SK-N-SH (cell line): ENCODE measurements at regions not wholly inside any gene's neighbourhood (a gene's known extent, or its start where the extent isn't known, plus 50 kb on each side); places are given as distances from the start of the nearest gene placed in this dataset.

Source experiments
- CTCF ChIA-PET: fragments of 300-600, 350-600 bp; formaldehyde crosslinking; extraction: SDS; loops from one replicate; lab custom pipeline; 2021; lab: Yijun Ruan, JAX
- POLR2A ChIA-PET: fragments of 350-600 bp; sonication (Branson Sonifier 250); formaldehyde crosslinking; extraction: SDS; loops from one replicate; lab custom pipeline; 2020; ENCODE audit warnings: antibody characterized with exemption, inconsistent platforms; lab: Yijun Ruan, JAX
- DNase-seq: peaks from one replicate; pipeline ENCODE4 v3.0.0; 2012
- H2AFZ ChIP-seq: fragments of 200-600 bp; sonication (generic); 2 replicates; pipeline ENCODE4 v1.8.1; 2016; ENCODE audit warnings: antibody characterized with exemption, mild to moderate bottlenecking, low read depth
- H3F3A ChIP-seq: fragments of 200-600 bp; sonication (generic); replicated peaks from 2 replicates; pipeline ENCODE3; 2016; ENCODE audit warnings: antibody characterized with exemption, mild to moderate bottlenecking; ENCODE audit not compliant: insufficient read depth
- H3K27ac ChIP-seq, 2 experiments: fragments of 200-500 bp in 1 of 2; fragments of 200-600 bp in 1 of 2; sonication (Bioruptor generic) in 1 of 2; sonication (generic), shearing (Covaris generic) in 1 of 2; 2 replicates each; pipeline versions ENCODE4 v1.5.1 to v1.6.1; 2014 to 2016; ENCODE audit warnings: low read depth in 2 of 2, inconsistent platforms in 1 of 2, low read length in 1 of 2, mild to moderate bottlenecking in 1 of 2, mixed read lengths in 1 of 2
- H3K27me3 ChIP-seq: fragments of 200-600 bp; sonication (generic), shearing (Covaris generic); 2 replicates; pipeline ENCODE4 v1.6.1; 2016; ENCODE audit warnings: mixed run types; ENCODE audit not compliant: insufficient read depth
- H3K36me3 ChIP-seq, 2 experiments: fragments of 200-500 bp in 1 of 2; fragments of 200-600 bp in 1 of 2; sonication (Bioruptor generic) in 1 of 2; sonication (generic) in 1 of 2; replicated peaks in 1 of 2; 2 replicates each; pipeline versions ENCODE3 to v1.5.1; 2014 to 2016; ENCODE audit warnings: low read length in 1 of 2, mild to moderate bottlenecking in 1 of 2; ENCODE audit not compliant: insufficient read depth in 2 of 2, control insufficient read depth in 1 of 2
- H3K4me1 ChIP-seq, 2 experiments: fragments of 200-500 bp in 1 of 2; fragments of 200-600 bp in 1 of 2; sonication (Bioruptor generic) in 1 of 2; sonication (generic), shearing (Covaris generic) in 1 of 2; 2 replicates each; pipeline versions ENCODE4 v1.5.1 to v1.6.1; 2014 to 2016; ENCODE audit warnings: low read depth in 1 of 2, low read length in 1 of 2, mixed run types in 1 of 2; ENCODE audit not compliant: insufficient read depth in 2 of 2, control insufficient read depth in 1 of 2
- H3K4me2 ChIP-seq: fragments of 200-600 bp; sonication (generic), shearing (Covaris generic); 2 replicates; pipeline ENCODE4 v1.6.1; 2017; ENCODE audit warnings: mixed run types
- H3K4me3 ChIP-seq, 2 experiments: fragments of 200-500 bp in 1 of 2; fragments of 200-600 bp in 1 of 2; sonication (Bioruptor generic) in 1 of 2; sonication (generic), shearing (Covaris generic) in 1 of 2; 2 replicates each; pipeline versions ENCODE4 v1.5.1 to v1.8.1; 2014 to 2016; ENCODE audit warnings: low read depth in 2 of 2, inconsistent platforms in 1 of 2, low read length in 1 of 2, mild to moderate bottlenecking in 1 of 2, mixed read lengths in 1 of 2, moderate library complexity in 1 of 2
- H3K79me2 ChIP-seq: fragments of 200-600 bp; sonication (generic); 2 replicates; pipeline ENCODE4 v1.8.1; 2017; ENCODE audit warnings: mild to moderate bottlenecking; ENCODE audit not compliant: insufficient read depth
- H3K9ac ChIP-seq: fragments of 200-600 bp; sonication (generic); 2 replicates; pipeline ENCODE4 v1.6.1; 2017; ENCODE audit warnings: mixed run types
- H3K9me2 ChIP-seq: fragments of 200-600 bp; sonication (generic); 2 replicates; pipeline ENCODE4 v1.6.1; 2017; ENCODE audit warnings: mixed run types
- H3K9me3 ChIP-seq: fragments of 200-600 bp; sonication (generic); 2 replicates; pipeline ENCODE4 v1.6.1; 2017; ENCODE audit warnings: mixed run types, mild to moderate bottlenecking, moderate library complexity
- H4K20me1 ChIP-seq: fragments of 200-600 bp; sonication (generic); 2 replicates; pipeline ENCODE4 v1.6.1; 2017; ENCODE audit warnings: mild to moderate bottlenecking, mixed run types; ENCODE audit not compliant: insufficient read depth
- CHD2 ChIP-seq: fragments of 150-350 bp; IDR thresholded peaks from 2 replicates; pipeline ENCODE4 v1.6.1; 2018; ENCODE audit warnings: low read length; ENCODE audit not compliant: partially characterized antibody
- FOSL2 ChIP-seq: IDR thresholded peaks from 2 replicates; pipeline ENCODE4 v1.4.0; 2012; ENCODE audit warnings: low read depth, mild to moderate bottlenecking, moderate library complexity, borderline replicate concordance
- FOXJ3 ChIP-seq: sonication (generic); formaldehyde crosslinking; IDR thresholded peaks from 2 replicates; pipeline ENCODE4 v1.5.1; 2020; ENCODE audit warnings: mild to moderate bottlenecking, missing genetic modification reagents
- JUND ChIP-seq: IDR thresholded peaks from 2 replicates; pipeline ENCODE4 v1.4.0; 2012
- POLR2AphosphoS5 ChIP-seq: IDR thresholded peaks from 2 replicates; pipeline ENCODE4 v1.6.1; 2012; ENCODE audit warnings: low read depth, low read length
- RAD21 ChIP-seq: IDR thresholded peaks from 2 replicates; pipeline ENCODE4 v1.6.1; 2012; ENCODE audit warnings: mild to moderate bottlenecking, low read length
- RCOR1 ChIP-seq: fragments of 150-350 bp; IDR thresholded peaks from 2 replicates; pipeline ENCODE4 v1.6.1; 2017; ENCODE audit warnings: antibody characterized with exemption, low read length
- RXRA ChIP-seq: IDR thresholded peaks from 2 replicates; pipeline ENCODE4 v1.4.0; 2012; ENCODE audit warnings: low read depth, mild to moderate bottlenecking, borderline replicate concordance
- TEAD4 ChIP-seq: IDR thresholded peaks from 2 replicates; pipeline ENCODE4 v1.4.0; 2012; ENCODE audit warnings: mild to moderate bottlenecking, borderline replicate concordance; ENCODE audit not compliant: insufficient read depth
- WGBS: methylation state at CpG from one replicate; pipeline ENCODE4 v1.1.6; 2017; ENCODE audit warnings: low lambda C conversion rate; 5-methylcytosine and 5-hydroxymethylcytosine counted together
- TF ChIP-seq, protein P1 (sequence below): IDR thresholded peaks from 2 replicates; pipeline ENCODE4 v1.4.0; 2012; ENCODE audit warnings: low read depth
- TF ChIP-seq, protein P2 (sequence below): IDR thresholded peaks from 2 replicates; pipeline ENCODE4 v1.4.0; 2012; ENCODE audit warnings: low read depth, borderline replicate concordance
- TF ChIP-seq, protein P3 (sequence below): IDR thresholded peaks from 2 replicates; pipeline ENCODE4 v1.6.1; 2012; ENCODE audit warnings: mild to moderate bottlenecking, low read depth, low read length, moderate library complexity
- TF ChIP-seq, protein P4 (sequence below): IDR thresholded peaks from 2 replicates; pipeline ENCODE4 v1.4.0; 2012; ENCODE audit warnings: low read depth, borderline replicate concordance
- TF ChIP-seq, protein P5 (sequence below): fragments of 150-350 bp; IDR thresholded peaks from 2 replicates; pipeline ENCODE4 v1.6.1; 2017; ENCODE audit warnings: antibody characterized with exemption, low read length, low read depth, borderline replicate concordance
- TF ChIP-seq, protein P6 (sequence below): fragments of 200-600 bp; sonication (generic); IDR thresholded peaks from 2 replicates; pipeline ENCODE4 v1.6.1; 2017; ENCODE audit warnings: antibody characterized with exemption, mild to moderate bottlenecking, moderate library complexity

DNA sequence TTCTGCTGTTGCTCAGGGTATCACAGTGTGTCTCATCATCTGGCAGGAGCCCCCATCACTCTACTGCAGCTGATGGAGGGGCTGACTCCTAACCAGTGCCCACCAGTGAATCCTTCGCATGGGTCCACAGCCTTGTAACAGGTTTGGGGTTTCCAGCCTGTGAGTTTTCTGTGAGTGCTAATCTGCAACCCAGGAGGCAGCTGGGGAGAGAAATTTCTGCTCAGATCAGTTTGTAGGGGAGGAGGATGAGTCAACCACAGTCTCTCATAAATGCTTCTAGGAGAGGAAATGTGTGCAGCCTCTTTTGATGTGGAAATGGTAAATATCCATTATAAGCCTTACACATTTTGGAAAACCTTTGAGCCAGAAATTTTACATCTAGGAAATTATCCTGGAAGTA lies 871.3 kb downstream of the AACS start:
- Histone ChIP-seq H3K27ac (no peak overlapping the region), H3K27me3 (no peaks in the 10 kb centered on the region), H3K4me3 (no peak overlapping the region), H2AFZ (no peak overlapping the region), H4K20me1 (no peaks in the 10 kb centered on the region), H3K79me2 (no peaks in the 10 kb centered on the region), H3K9me2 (no peaks in the 10 kb centered on the region), H3K4me2 (no peak overlapping the region), H3K36me3 (no peaks in the 10 kb centered on the region), H3K9ac (no peak overlapping the region), H3K9me3 (no peaks in the 10 kb centered on the region), H3K4me1 (no peaks in the 10 kb centered on the region), H3F3A (no peaks in the 10 kb centered on the region)
- 20% methylated on average over 1 of the region's 1 CpG for WGBS
- TF ChIP-seq, protein P1, sequence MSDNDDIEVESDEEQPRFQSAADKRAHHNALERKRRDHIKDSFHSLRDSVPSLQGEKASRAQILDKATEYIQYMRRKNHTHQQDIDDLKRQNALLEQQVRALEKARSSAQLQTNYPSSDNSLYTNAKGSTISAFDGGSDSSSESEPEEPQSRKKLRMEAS: no peak
- TF ChIP-seq FOSL2 (no peak), TEAD4 (no peak), RXRA (no peak), RAD21 (no peak), CHD2 (no peak), FOXJ3 (CRISPR knock-in tag) (no peak), POLR2AphosphoS5 (no peak)
- TF ChIP-seq, protein P2, sequence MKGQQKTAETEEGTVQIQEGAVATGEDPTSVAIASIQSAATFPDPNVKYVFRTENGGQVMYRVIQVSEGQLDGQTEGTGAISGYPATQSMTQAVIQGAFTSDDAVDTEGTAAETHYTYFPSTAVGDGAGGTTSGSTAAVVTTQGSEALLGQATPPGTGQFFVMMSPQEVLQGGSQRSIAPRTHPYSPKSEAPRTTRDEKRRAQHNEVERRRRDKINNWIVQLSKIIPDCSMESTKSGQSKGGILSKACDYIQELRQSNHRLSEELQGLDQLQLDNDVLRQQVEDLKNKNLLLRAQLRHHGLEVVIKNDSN: no peak
- TF ChIP-seq, protein P3, sequence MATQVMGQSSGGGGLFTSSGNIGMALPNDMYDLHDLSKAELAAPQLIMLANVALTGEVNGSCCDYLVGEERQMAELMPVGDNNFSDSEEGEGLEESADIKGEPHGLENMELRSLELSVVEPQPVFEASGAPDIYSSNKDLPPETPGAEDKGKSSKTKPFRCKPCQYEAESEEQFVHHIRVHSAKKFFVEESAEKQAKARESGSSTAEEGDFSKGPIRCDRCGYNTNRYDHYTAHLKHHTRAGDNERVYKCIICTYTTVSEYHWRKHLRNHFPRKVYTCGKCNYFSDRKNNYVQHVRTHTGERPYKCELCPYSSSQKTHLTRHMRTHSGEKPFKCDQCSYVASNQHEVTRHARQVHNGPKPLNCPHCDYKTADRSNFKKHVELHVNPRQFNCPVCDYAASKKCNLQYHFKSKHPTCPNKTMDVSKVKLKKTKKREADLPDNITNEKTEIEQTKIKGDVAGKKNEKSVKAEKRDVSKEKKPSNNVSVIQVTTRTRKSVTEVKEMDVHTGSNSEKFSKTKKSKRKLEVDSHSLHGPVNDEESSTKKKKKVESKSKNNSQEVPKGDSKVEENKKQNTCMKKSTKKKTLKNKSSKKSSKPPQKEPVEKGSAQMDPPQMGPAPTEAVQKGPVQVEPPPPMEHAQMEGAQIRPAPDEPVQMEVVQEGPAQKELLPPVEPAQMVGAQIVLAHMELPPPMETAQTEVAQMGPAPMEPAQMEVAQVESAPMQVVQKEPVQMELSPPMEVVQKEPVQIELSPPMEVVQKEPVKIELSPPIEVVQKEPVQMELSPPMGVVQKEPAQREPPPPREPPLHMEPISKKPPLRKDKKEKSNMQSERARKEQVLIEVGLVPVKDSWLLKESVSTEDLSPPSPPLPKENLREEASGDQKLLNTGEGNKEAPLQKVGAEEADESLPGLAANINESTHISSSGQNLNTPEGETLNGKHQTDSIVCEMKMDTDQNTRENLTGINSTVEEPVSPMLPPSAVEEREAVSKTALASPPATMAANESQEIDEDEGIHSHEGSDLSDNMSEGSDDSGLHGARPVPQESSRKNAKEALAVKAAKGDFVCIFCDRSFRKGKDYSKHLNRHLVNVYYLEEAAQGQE: no peak
- TF ChIP-seq, protein P4, sequence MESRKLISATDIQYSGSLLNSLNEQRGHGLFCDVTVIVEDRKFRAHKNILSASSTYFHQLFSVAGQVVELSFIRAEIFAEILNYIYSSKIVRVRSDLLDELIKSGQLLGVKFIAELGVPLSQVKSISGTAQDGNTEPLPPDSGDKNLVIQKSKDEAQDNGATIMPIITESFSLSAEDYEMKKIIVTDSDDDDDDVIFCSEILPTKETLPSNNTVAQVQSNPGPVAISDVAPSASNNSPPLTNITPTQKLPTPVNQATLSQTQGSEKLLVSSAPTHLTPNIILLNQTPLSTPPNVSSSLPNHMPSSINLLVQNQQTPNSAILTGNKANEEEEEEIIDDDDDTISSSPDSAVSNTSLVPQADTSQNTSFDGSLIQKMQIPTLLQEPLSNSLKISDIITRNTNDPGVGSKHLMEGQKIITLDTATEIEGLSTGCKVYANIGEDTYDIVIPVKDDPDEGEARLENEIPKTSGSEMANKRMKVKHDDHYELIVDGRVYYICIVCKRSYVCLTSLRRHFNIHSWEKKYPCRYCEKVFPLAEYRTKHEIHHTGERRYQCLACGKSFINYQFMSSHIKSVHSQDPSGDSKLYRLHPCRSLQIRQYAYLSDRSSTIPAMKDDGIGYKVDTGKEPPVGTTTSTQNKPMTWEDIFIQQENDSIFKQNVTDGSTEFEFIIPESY: no peak
- CTCF ChIA-PET: no interaction called here
- POLR2A ChIA-PET: no interaction called here
- DNase-seq: no peak

DNA sequence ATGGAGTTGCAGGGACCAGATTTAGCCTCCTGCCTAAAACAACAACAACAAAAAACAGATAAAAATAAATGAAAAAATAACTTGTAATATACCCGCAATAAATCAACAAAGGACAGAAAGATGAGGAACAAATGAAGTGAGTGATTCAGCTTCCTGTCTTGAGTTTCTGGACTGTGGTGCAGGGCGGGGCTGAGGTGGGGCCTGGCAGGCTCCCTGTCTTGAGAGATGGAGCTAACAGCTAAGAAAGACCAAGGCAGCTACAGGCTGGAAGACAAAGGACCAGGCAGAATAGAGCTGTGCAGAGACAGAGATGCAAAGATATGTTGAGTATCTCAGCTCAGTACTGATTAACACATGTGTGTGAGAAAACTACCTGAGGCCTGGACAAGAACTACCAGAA lies 879.2 kb downstream of the AACS start:
- POLR2A ChIA-PET: no interaction called here
- H3K4me3 ChIP-seq: no peak overlapping the region
- no peaks in the 10 kb centered on the region for H3K27me3 ChIP-seq
- no peaks in the 10 kb centered on the region for H3K4me1 ChIP-seq
- H3K27ac ChIP-seq: no peak overlapping the region
- WGBS: 39% methylated on average over 2 of the region's 2 CpGs
- H3K9me2 ChIP-seq: no peaks in the 10 kb centered on the region
- no peaks in the 10 kb centered on the region for H3K36me3 ChIP-seq
- H3F3A ChIP-seq: no peaks in the 10 kb centered on the region
- no peaks in the 10 kb centered on the region for H4K20me1 ChIP-seq
- no peak for DNase-seq
- no peak overlapping the region for H3K9ac ChIP-seq
- no peaks in the 10 kb centered on the region for H3K9me3 ChIP-seq
- no peaks in the 10 kb centered on the region for H3K79me2 ChIP-seq
- H2AFZ ChIP-seq: no peak overlapping the region
- CTCF ChIA-PET: no interaction called here
- no peak overlapping the region for H3K4me2 ChIP-seq
- TF ChIP-seq RCOR1: no peak
- TF ChIP-seq, protein P5, sequence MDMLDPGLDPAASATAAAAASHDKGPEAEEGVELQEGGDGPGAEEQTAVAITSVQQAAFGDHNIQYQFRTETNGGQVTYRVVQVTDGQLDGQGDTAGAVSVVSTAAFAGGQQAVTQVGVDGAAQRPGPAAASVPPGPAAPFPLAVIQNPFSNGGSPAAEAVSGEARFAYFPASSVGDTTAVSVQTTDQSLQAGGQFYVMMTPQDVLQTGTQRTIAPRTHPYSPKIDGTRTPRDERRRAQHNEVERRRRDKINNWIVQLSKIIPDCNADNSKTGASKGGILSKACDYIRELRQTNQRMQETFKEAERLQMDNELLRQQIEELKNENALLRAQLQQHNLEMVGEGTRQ: no peak
- no peak for TF ChIP-seq RXRA
- TF ChIP-seq, protein P4: no peak
- TF ChIP-seq JUND: no peak
- TF ChIP-seq TEAD4: no peak
- TF ChIP-seq, protein P6, sequence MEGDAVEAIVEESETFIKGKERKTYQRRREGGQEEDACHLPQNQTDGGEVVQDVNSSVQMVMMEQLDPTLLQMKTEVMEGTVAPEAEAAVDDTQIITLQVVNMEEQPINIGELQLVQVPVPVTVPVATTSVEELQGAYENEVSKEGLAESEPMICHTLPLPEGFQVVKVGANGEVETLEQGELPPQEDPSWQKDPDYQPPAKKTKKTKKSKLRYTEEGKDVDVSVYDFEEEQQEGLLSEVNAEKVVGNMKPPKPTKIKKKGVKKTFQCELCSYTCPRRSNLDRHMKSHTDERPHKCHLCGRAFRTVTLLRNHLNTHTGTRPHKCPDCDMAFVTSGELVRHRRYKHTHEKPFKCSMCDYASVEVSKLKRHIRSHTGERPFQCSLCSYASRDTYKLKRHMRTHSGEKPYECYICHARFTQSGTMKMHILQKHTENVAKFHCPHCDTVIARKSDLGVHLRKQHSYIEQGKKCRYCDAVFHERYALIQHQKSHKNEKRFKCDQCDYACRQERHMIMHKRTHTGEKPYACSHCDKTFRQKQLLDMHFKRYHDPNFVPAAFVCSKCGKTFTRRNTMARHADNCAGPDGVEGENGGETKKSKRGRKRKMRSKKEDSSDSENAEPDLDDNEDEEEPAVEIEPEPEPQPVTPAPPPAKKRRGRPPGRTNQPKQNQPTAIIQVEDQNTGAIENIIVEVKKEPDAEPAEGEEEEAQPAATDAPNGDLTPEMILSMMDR: no peak
- TF ChIP-seq, protein P1: no peak
